HCT116 (cell line): ENCODE measurements at regions not wholly inside any gene's neighbourhood (a gene's known extent, or its start where the extent isn't known, plus 50 kb on each side); places are given as distances from the start of the nearest gene placed in this dataset.

ENCODE experiments used
- ATAC-seq: fragments of 200-7000 bp; cut with Tn5 transposase; 2 replicates; pipeline ENCODE4 v1.9.1; 2020; ENCODE audit warnings: mild to moderate bottlenecking, moderate library complexity
- BruUV-seq: library from RNA; stranded (reverse); fragments of 400-500 nt; replicated peaks from 2 replicates; lab custom pipeline; 2021; lab: Mats Ljungman, UMichigan
- CTCF ChIA-PET: fragments of 300-600 bp; sonication (Branson Sonifier 250); formaldehyde crosslinking; loops from one replicate; lab custom pipeline; 2021; ENCODE audit warnings: antibody characterized with exemption; lab: Charles Lee
- POLR2A ChIA-PET: fragments of 300-600, 350-600 bp; sonication (Branson Sonifier 250); formaldehyde crosslinking; loops from one replicate; lab custom pipeline; 2021; ENCODE audit warnings: antibody characterized with exemption; lab: Charles Lee
- RAD21 ChIA-PET, 2 experiments: fragments of 300-600 bp; sonication (Branson Sonifier 250); formaldehyde crosslinking; loops; one replicate each; lab custom pipeline; 2023; ENCODE audit warnings: low total read pairs in 2 of 2; ENCODE audit not compliant: uncharacterized antibody in 2 of 2, unreplicated experiment in 2 of 2, low non-redundant PET in 1 of 2; lab: Charles Lee
- DNase-seq: peaks from one replicate; pipeline ENCODE4 v3.0.0-alpha.2; 2010; ENCODE audit warnings: low read depth, low spot score
- H2AFZ ChIP-seq: fragments of 200-600 bp; shearing (Covaris generic), sonication (generic); 2 replicates; pipeline ENCODE4 v1.6.1; 2017; ENCODE audit warnings: low read depth, mixed run types, mixed read lengths, antibody characterized with exemption, low read length; ENCODE audit not compliant: poor library complexity, severe bottlenecking
- H3K27ac ChIP-seq: 2 replicates; pipeline ENCODE4 v1.5.1; 2012; ENCODE audit warnings: low read depth, low read length
- H3K27me3 ChIP-seq: fragments of 200-600 bp; sonication (generic); 2 replicates; pipeline ENCODE4 v1.6.1; 2016; ENCODE audit warnings: mixed run types, low read length, mixed read lengths; ENCODE audit not compliant: insufficient read depth
- H3K36me3 ChIP-seq, 2 experiments: fragments of 200-500 bp in 1 of 2; fragments of 200-600 bp in 1 of 2; sonication (Bioruptor generic) in 1 of 2; sonication (generic) in 1 of 2; 2 replicates each; pipeline versions ENCODE4 v1.5.1 to v1.6.1; 2014 to 2016; ENCODE audit warnings: low read length in 2 of 2, inconsistent platforms in 1 of 2, mixed read lengths in 1 of 2, mixed run types in 1 of 2; ENCODE audit not compliant: insufficient read depth in 2 of 2, control insufficient read depth in 1 of 2
- H3K4me1 ChIP-seq, 2 experiments: fragments of 200-600 bp in 1 of 2; sonication (generic) in 1 of 2; 2 replicates each; pipeline versions ENCODE4 v1.5.1 to v1.6.1; 2012 to 2017; ENCODE audit warnings: low read length in 2 of 2, inconsistent platforms in 1 of 2, mild to moderate bottlenecking in 1 of 2, mixed read lengths in 1 of 2, mixed run types in 1 of 2, moderate library complexity in 1 of 2; ENCODE audit not compliant: insufficient read depth in 2 of 2, control insufficient read depth in 1 of 2
- H3K4me2 ChIP-seq: fragments of 200-600 bp; sonication (generic); 2 replicates; pipeline ENCODE4 v1.6.1; 2017; ENCODE audit warnings: mixed run types, low read length, mixed read lengths
- H3K4me3 ChIP-seq, 2 experiments: fragments of 200-600 bp in 1 of 2; sonication (generic) in 1 of 2; replicated peaks in 1 of 2; 2 replicates each; pipeline ENCODE4 v1.5.1; 2011 to 2016; ENCODE audit warnings: low read length in 2 of 2, control low read depth in 1 of 2, low read depth in 1 of 2, mild to moderate bottlenecking in 1 of 2, mixed read lengths in 1 of 2, mixed run types in 1 of 2
- H3K79me2 ChIP-seq: fragments of 200-600 bp; sonication (generic); 2 replicates; pipeline ENCODE4 v1.6.1; 2017; ENCODE audit warnings: mild to moderate bottlenecking, mixed run types, low read length, moderate library complexity, mixed read lengths; ENCODE audit not compliant: insufficient read depth
- H3K9ac ChIP-seq: fragments of 200-600 bp; sonication (generic); 2 replicates; pipeline ENCODE4 v1.6.1; 2016; ENCODE audit warnings: low read length, mixed read lengths
- H3K9me2 ChIP-seq: fragments of 200-600 bp; sonication (generic), shearing (Covaris generic); 2 replicates; pipeline ENCODE4 v1.6.1; 2017; ENCODE audit warnings: mixed run types, mild to moderate bottlenecking, moderate library complexity; ENCODE audit not compliant: insufficient read depth
- H3K9me3 ChIP-seq, 2 experiments: fragments of 200-500 bp in 1 of 2; fragments of 200-600 bp in 1 of 2; sonication (Bioruptor generic) in 1 of 2; sonication (generic) in 1 of 2; 2 replicates each; pipeline ENCODE4 v1.6.1; 2014 to 2017; ENCODE audit warnings: low read length in 2 of 2, mixed read lengths in 2 of 2, inconsistent platforms in 1 of 2, low read depth in 1 of 2, mild to moderate bottlenecking in 1 of 2, mixed run types in 1 of 2, moderate library complexity in 1 of 2; ENCODE audit not compliant: control insufficient read depth in 1 of 2, insufficient read depth in 1 of 2
- H4K20me1 ChIP-seq: fragments of 200-600 bp; sonication (generic), shearing (Covaris generic); 2 replicates; pipeline ENCODE4 v1.6.1; 2017; ENCODE audit warnings: mixed run types, mild to moderate bottlenecking, moderate library complexity; ENCODE audit not compliant: insufficient read depth
- ATF3 ChIP-seq: IDR thresholded peaks from 2 replicates; pipeline ENCODE4 v1.6.1; 2012
- CBX3 ChIP-seq: IDR thresholded peaks from 2 replicates; pipeline ENCODE4 v1.6.1; 2012; ENCODE audit warnings: low read depth
- CEBPB ChIP-seq: IDR thresholded peaks from 2 replicates; pipeline ENCODE4 v1.6.1; 2012; ENCODE audit warnings: low read depth
- CTCF ChIP-seq, 3 experiments: fragments of 200-600 bp in 1 of 3; sonication (generic) in 1 of 3; IDR thresholded peaks in 2 of 3; conservative IDR thresholded peaks in 1 of 3; 2 replicates each; pipeline ENCODE4 v1.5.1; 2012 to 2017; ENCODE audit warnings: low read depth in 2 of 3, low read length in 2 of 3, antibody characterized with exemption in 1 of 3, borderline replicate concordance in 1 of 3, control low read depth in 1 of 3, mild to moderate bottlenecking in 1 of 3, mixed read lengths in 1 of 3, mixed run types in 1 of 3, moderate library complexity in 1 of 3; ENCODE audit not compliant: insufficient read depth in 1 of 3
- EGR1 ChIP-seq: IDR thresholded peaks from 2 replicates; pipeline ENCODE4 v1.6.1; 2012; ENCODE audit warnings: low read depth
- EZH2 ChIP-seq: fragments of 200-600 bp; sonication (generic); IDR thresholded peaks from 2 replicates; pipeline ENCODE4 v1.6.1; 2017; ENCODE audit warnings: antibody characterized with exemption, mixed run types
- EZH2phosphoT487 ChIP-seq: fragments of 200-600 bp; IDR thresholded peaks from 2 replicates; pipeline ENCODE4 v1.6.1; 2018; ENCODE audit warnings: antibody characterized with exemption, borderline replicate concordance
- FOSL1 ChIP-seq: IDR thresholded peaks from 2 replicates; pipeline ENCODE4 v1.6.1; 2012; ENCODE audit warnings: low read depth
- JUND ChIP-seq: IDR thresholded peaks from 2 replicates; pipeline ENCODE4 v1.6.1; 2012
- POLR2AphosphoS5 ChIP-seq: IDR thresholded peaks from 2 replicates; pipeline ENCODE4 v1.6.1; 2011; ENCODE audit warnings: mild to moderate bottlenecking, low read depth, low read length, moderate library complexity
- RAD21 ChIP-seq: IDR thresholded peaks from 2 replicates; pipeline ENCODE4 v1.6.1; 2012; ENCODE audit warnings: low read depth, mild to moderate bottlenecking
- SIN3A ChIP-seq: IDR thresholded peaks from 2 replicates; pipeline ENCODE4 v1.6.1; 2012; ENCODE audit warnings: low read depth
- SP1 ChIP-seq: IDR thresholded peaks from 2 replicates; pipeline ENCODE4 v1.6.1; 2012; ENCODE audit warnings: low read depth
- SRF ChIP-seq: IDR thresholded peaks from 2 replicates; pipeline ENCODE4 v1.6.1; 2012; ENCODE audit warnings: low read depth
- TCF7L2 ChIP-seq: IDR thresholded peaks from 2 replicates; pipeline ENCODE4 v1.7.0; 2011; ENCODE audit warnings: borderline replicate concordance, inconsistent platforms; ENCODE audit not compliant: insufficient read depth, insufficient read length; ENCODE audit errors: extremely low read depth
- YY1 ChIP-seq: IDR thresholded peaks from 2 replicates; pipeline ENCODE4 v1.6.1; 2011; ENCODE audit warnings: low read length, low read depth, moderate library complexity, mild to moderate bottlenecking; ENCODE audit not compliant: insufficient replicate concordance; ENCODE audit errors: extremely low read depth
- ZFX ChIP-seq: fragments of 450-650 bp; IDR thresholded peaks from 2 replicates; pipeline ENCODE4 v1.6.1; 2017
- ZNF274 ChIP-seq: fragments of 200-500 bp; sonication (Bioruptor generic); IDR thresholded peaks from 2 replicates; pipeline ENCODE4 v1.6.1; 2014; ENCODE audit warnings: mild to moderate bottlenecking, low read depth, low read length, inconsistent platforms
- intact Hi-C: fragments of 100-400 bp; cut with micrococcal nuclease; formaldehyde crosslinking; loops from 2 replicates; pipeline ENCODE4 v1.10.0; 2022

GRCh38 chr15:62717496-62717895 lies 325.1 kb upstream of the TPM1 start:
- Histone ChIP-seq H3K9me3 (no peaks in the 10 kb centered on the region), H4K20me1 (no peaks in the 10 kb centered on the region), H2AFZ (no peak overlapping the region), H3K27ac (no peak overlapping the region), H3K9ac (no peak overlapping the region), H3K4me3 (no peak overlapping the region), H3K27me3 (no peaks in the 10 kb centered on the region), H3K79me2 (no peaks in the 10 kb centered on the region), H3K4me2 (no peak overlapping the region), H3K4me1 (no peaks in the 10 kb centered on the region), H3K9me2 (no peaks in the 10 kb centered on the region), H3K36me3 (no peaks in the 10 kb centered on the region)
- intact Hi-C loops = no loop called here
- CTCF ChIA-PET = no interaction called here
- POLR2A ChIA-PET = no interaction called here
- ATAC-seq = no peak
- RAD21 ChIA-PET = no interaction called here
- BruUV-seq = no TSS peak
- no peak for TF ChIP-seq EZH2
- TF ChIP-seq ZNF274 = no peak
- TF ChIP-seq CTCF (IDR thresholded peaks at IDR 0.05 in 2 of 3, conservative IDR thresholded peaks at IDR 0.05 in 1 of 3; ENCODE audit: borderline replicate concordance in 1 of 3, insufficient read depth in 1 of 3, low read depth in 2 of 3, low read length in 2 of 3) = no peak
- no peak for TF ChIP-seq JUND
- no peak for TF ChIP-seq ZFX
- no peak for TF ChIP-seq SP1
- TF ChIP-seq CBX3 = no peak
- no peak for TF ChIP-seq EZH2phosphoT487
- TF ChIP-seq ATF3 = no peak
- no peak for TF ChIP-seq FOSL1
- TF ChIP-seq RAD21 = no peak
- TF ChIP-seq, all 23 proteins: peak for 0
- no peak for DNase-seq

GRCh38 chr15:62719316-62719715 lies 323.2 kb upstream of the TPM1 start:
- H3K79me2 ChIP-seq = no peaks in the 10 kb centered on the region
- no peak overlapping the region for H3K9ac ChIP-seq
- no TSS peak for BruUV-seq
- no peak overlapping the region for H2AFZ ChIP-seq
- DNase-seq (no peak), ATAC-seq (no peak)
- no peaks in the 10 kb centered on the region for H3K27me3 ChIP-seq
- H3K27ac ChIP-seq = no peak overlapping the region
- RAD21 ChIA-PET = no interaction called here
- H3K9me2 ChIP-seq = no peaks in the 10 kb centered on the region
- H4K20me1 ChIP-seq = no peaks in the 10 kb centered on the region
- H3K9me3 ChIP-seq = no peaks in the 10 kb centered on the region
- no peak overlapping the region for H3K4me2 ChIP-seq
- CTCF ChIA-PET = no interaction called here
- H3K36me3 ChIP-seq = no peaks in the 10 kb centered on the region
- intact Hi-C loops = no loop called here
- no peaks in the 10 kb centered on the region for H3K4me1 ChIP-seq
- H3K4me3 ChIP-seq = no peak overlapping the region
- POLR2A ChIA-PET = no interaction called here
- TF ChIP-seq SIN3A (no peak), SP1 (no peak), SRF (no peak), CBX3 (no peak), POLR2AphosphoS5 (no peak), ZFX (no peak), TCF7L2 (no peak), EGR1 (no peak), YY1 (no peak), CEBPB (no peak), ATF3 (no peak)
